OCI-LY7 (cell line): ENCODE measurements at regions not wholly inside any gene's neighbourhood (a gene's known extent, or its start where the extent isn't known, plus 50 kb on each side); places are given as distances from the start of the nearest gene placed in this dataset.

Source experiments
- CTCF ChIP-seq: fragments of 200-600 bp; sonication (generic); conservative IDR thresholded peaks from 2 replicates; pipeline ENCODE4 v1.5.1; 2014; ENCODE audit warnings: mild to moderate bottlenecking, antibody characterized with exemption, low read length, moderate library complexity, mixed read lengths
- EZH2phosphoT487 ChIP-seq: fragments of 200-600 bp; sonication (generic); IDR thresholded peaks from 2 replicates; pipeline ENCODE4 v1.6.1; 2018; ENCODE audit warnings: low read depth, borderline replicate concordance, mild to moderate bottlenecking, mixed run types, antibody characterized with exemption, low read length, moderate library complexity, mixed read lengths

GRCh38 chr2:8606226-8606625 lies 75.6 kb upstream of the ID2 start:
- TF ChIP-seq CTCF (no peak), EZH2phosphoT487 (no peak)
